HepG2 (cell line): ENCODE measurements at regions not wholly inside any gene's neighbourhood (a gene's known extent, or its start where the extent isn't known, plus 50 kb on each side); places are given as distances from the start of the nearest gene placed in this dataset.

ENCODE experiments used
- ATAC-seq: fragments of 200-7000 bp; cut with Tn5 transposase; 3 replicates; pipeline ENCODE4 v1.9.1; 2020; ENCODE audit warnings: mild to moderate bottlenecking, moderate library complexity
- BruUV-seq: library from RNA; stranded (reverse); fragments of 400-500 nt; replicated peaks from 2 replicates; lab custom pipeline; 2021; lab: Mats Ljungman, UMichigan
- CTCF ChIA-PET: fragments of 300-600 bp; formaldehyde crosslinking; extraction: SDS; loops from one replicate; lab custom pipeline; 2021; ENCODE audit warnings: low total read pairs, inconsistent platforms, low intra/inter-chr PET ratio; lab: Yijun Ruan, JAX
- POLR2A ChIA-PET: fragments of 350-600 bp; sonication (Branson Sonifier 250); formaldehyde crosslinking; loops from one replicate; lab custom pipeline; 2020; ENCODE audit warnings: antibody characterized with exemption, inconsistent platforms; lab: Yijun Ruan, JAX
- DNase-seq: peaks from one replicate; pipeline ENCODE4 v3.0.0-alpha.2; 2015; ENCODE audit warnings: low spot score
- FAIRE-seq: peaks from 3 replicates; lab custom pipeline; 2011; peaks lifted over from hg19 to GRCh38; lab: Jason Lieb, UNC
- H2AFZ ChIP-seq: one replicate; pipeline ENCODE4 v1.6.1; 2011; ENCODE audit warnings: low read length, inconsistent platforms
- H3K27ac ChIP-seq: fragments of 300-600 bp; 3 replicates; pipeline ENCODE4 v1.8.0; 2011; ENCODE audit warnings: mixed run types, mild to moderate bottlenecking, mixed read lengths, low read length, inconsistent platforms; ENCODE audit not compliant: insufficient read depth; ENCODE audit errors: extremely low read length
- H3K27me3 ChIP-seq, 2 experiments: fragments of 200-600 bp in 1 of 2; 2 replicates in 1 of 2; 3 replicates in 1 of 2; pipeline versions ENCODE4 v1.6.0 to v1.8.0; 2011; ENCODE audit warnings: low read length in 2 of 2, mild to moderate bottlenecking in 2 of 2, moderate library complexity in 2 of 2, inconsistent platforms in 1 of 2; ENCODE audit not compliant: insufficient read depth in 2 of 2, control insufficient read depth in 1 of 2
- H3K36me3 ChIP-seq, 2 experiments: fragments of 200-600 bp in 1 of 2; replicated peaks in 1 of 2; 2 replicates in 1 of 2; 3 replicates in 1 of 2; pipeline versions ENCODE4 v1.5.1 to v1.8.0; 2011; ENCODE audit warnings: low read length in 2 of 2, inconsistent platforms in 1 of 2; ENCODE audit not compliant: insufficient read depth in 2 of 2, control insufficient read depth in 1 of 2
- H3K4me1 ChIP-seq: 2 replicates; pipeline ENCODE4 v1.5.1; 2012; ENCODE audit warnings: low read length, inconsistent platforms; ENCODE audit not compliant: insufficient read depth
- H3K4me2 ChIP-seq: 2 replicates; pipeline ENCODE4 v1.6.0; 2011; ENCODE audit warnings: low read depth, low read length, inconsistent platforms
- H3K4me3 ChIP-seq, 3 experiments: fragments of 200-600 bp in 1 of 3; sonication (generic), shearing (Covaris generic) in 1 of 3; replicated peaks in 1 of 3; 2 replicates each; pipeline ENCODE4 v1.5.1; 2011 to 2016; ENCODE audit warnings: low read length in 3 of 3, inconsistent platforms in 2 of 3, low read depth in 2 of 3, mild to moderate bottlenecking in 2 of 3, control low read depth in 1 of 3, mixed read lengths in 1 of 3; ENCODE audit not compliant: insufficient read depth in 1 of 3
- H3K79me2 ChIP-seq: one replicate; pipeline ENCODE4 v1.6.1; 2011; ENCODE audit warnings: low read length, inconsistent platforms; ENCODE audit not compliant: insufficient read depth
- H3K9ac ChIP-seq: 2 replicates; pipeline ENCODE4 v1.6.0; 2011; ENCODE audit warnings: mild to moderate bottlenecking, low read depth, low read length, inconsistent platforms; ENCODE audit not compliant: insufficient read depth
- H3K9me3 ChIP-seq: 2 replicates; pipeline ENCODE4 v1.5.1; 2012; ENCODE audit warnings: mild to moderate bottlenecking, low read length
- H4K20me1 ChIP-seq: 2 replicates; pipeline ENCODE4 v1.6.0; 2011; ENCODE audit warnings: inconsistent platforms, mild to moderate bottlenecking, low read length, moderate library complexity; ENCODE audit not compliant: insufficient read depth
- AHR ChIP-seq: IDR thresholded peaks from 2 replicates; pipeline ENCODE4 v1.6.1; 2018; ENCODE audit warnings: missing genetic modification reagents, missing compliant biosample characterization
- ATF7 ChIP-seq, 2 experiments: fragments of 450-650 bp in 1 of 2; sonication (generic) in 1 of 2; formaldehyde crosslinking in 1 of 2; IDR thresholded peaks; 2 replicates each; pipeline versions ENCODE4 v1.4.0 to v1.6.1; 2016 to 2020; ENCODE audit warnings: antibody characterized with exemption in 1 of 2, mild to moderate bottlenecking in 1 of 2, missing genetic modification reagents in 1 of 2
- BCL6 ChIP-seq: IDR thresholded peaks from 2 replicates; pipeline ENCODE4 v1.6.1; 2016; ENCODE audit warnings: missing genetic modification reagents, missing compliant biosample characterization
- CCDC6 ChIP-seq: sonication (generic); formaldehyde crosslinking; IDR thresholded peaks from 2 replicates; pipeline ENCODE4 v1.8.1; 2022; ENCODE audit warnings: mild to moderate bottlenecking, missing genetic modification reagents, moderate library complexity
- CREB1 ChIP-seq, 2 experiments: fragments of 450-650 bp in 1 of 2; IDR thresholded peaks; 2 replicates each; pipeline ENCODE4 v1.6.1; 2016 to 2017; ENCODE audit warnings: control low read depth in 1 of 2, mild to moderate bottlenecking in 1 of 2, missing compliant biosample characterization in 1 of 2, missing genetic modification characterization in 1 of 2
- DNMT1 ChIP-seq: sonication (generic); formaldehyde crosslinking; IDR thresholded peaks from 2 replicates; pipeline ENCODE4 v1.5.1; 2020; ENCODE audit warnings: mild to moderate bottlenecking, missing genetic modification reagents
- FOXA1 ChIP-seq, 2 experiments: fragments of 450-650 bp in 1 of 2; sonication (generic) in 1 of 2; formaldehyde crosslinking in 1 of 2; IDR thresholded peaks; 2 replicates each; pipeline versions ENCODE4 v1.4.0 to v1.6.1; 2016 to 2020; ENCODE audit warnings: missing genetic modification reagents in 1 of 2
- KAT8 ChIP-seq: IDR thresholded peaks from 2 replicates; pipeline ENCODE4 v1.6.1; 2016; ENCODE audit warnings: missing genetic modification reagents, missing compliant biosample characterization
- MIXL1 ChIP-seq: IDR thresholded peaks from 2 replicates; pipeline ENCODE4 v1.6.1; 2016
- NFYC ChIP-seq: IDR thresholded peaks from 2 replicates; pipeline ENCODE4 v1.6.1; 2016; ENCODE audit warnings: missing genetic modification reagents, missing compliant biosample characterization
- NR2F6 ChIP-seq, 2 experiments: IDR thresholded peaks; 2 replicates each; pipeline ENCODE4 v1.6.1; 2016; ENCODE audit warnings: antibody characterized with exemption in 1 of 2, mild to moderate bottlenecking in 1 of 2
- RAD21 ChIP-seq: fragments of 450-650 bp; formaldehyde crosslinking; IDR thresholded peaks from 2 replicates; pipeline ENCODE4 v1.5.0; 2020; ENCODE audit warnings: mild to moderate bottlenecking
- RELA ChIP-seq: sonication (generic); formaldehyde crosslinking; IDR thresholded peaks from 2 replicates; pipeline ENCODE4 v1.4.0; 2020; ENCODE audit warnings: missing genetic modification reagents
- TEAD3 ChIP-seq: optimal IDR thresholded peaks from 2 replicates; pipeline ENCODE3; 2016; ENCODE audit warnings: borderline replicate concordance
- XBP1 ChIP-seq: sonication (generic); formaldehyde crosslinking; IDR thresholded peaks from 2 replicates; pipeline ENCODE4 v1.5.0; 2020; ENCODE audit warnings: missing genetic modification reagents
- ZNF263 ChIP-seq: sonication (generic); formaldehyde crosslinking; IDR thresholded peaks from 2 replicates; pipeline ENCODE4 v1.4.0; 2020; ENCODE audit warnings: missing genetic modification reagents
- ZNF383 ChIP-seq: sonication (generic); formaldehyde crosslinking; IDR thresholded peaks from 2 replicates; pipeline ENCODE4 v1.4.0; 2020; ENCODE audit warnings: missing genetic modification reagents, mild to moderate bottlenecking, borderline replicate concordance
- ZNF430 ChIP-seq: sonication (generic); formaldehyde crosslinking; IDR thresholded peaks from 2 replicates; pipeline ENCODE4 v1.9.0; 2021; ENCODE audit warnings: mild to moderate bottlenecking, missing genetic modification reagents
- ZNF598 ChIP-seq: sonication (generic); formaldehyde crosslinking; IDR thresholded peaks from 2 replicates; pipeline ENCODE4 v1.5.1; 2020; ENCODE audit warnings: mild to moderate bottlenecking, missing genetic modification reagents, borderline replicate concordance
- ZNF713 ChIP-seq: sonication (generic); formaldehyde crosslinking; IDR thresholded peaks from 2 replicates; pipeline ENCODE4 v1.4.0; 2020; ENCODE audit warnings: mild to moderate bottlenecking, missing genetic modification reagents
- WGBS: methylation state at CpG from one replicate; pipeline ENCODE4 v1.1.6; 2017; ENCODE audit warnings: low lambda C conversion rate; 5-methylcytosine and 5-hydroxymethylcytosine counted together
- in situ Hi-C: cut with HindIII; loops from 2 replicates; pipeline ENCODE4 v1.10.0; 2017; ENCODE audit warnings: low pct_unique_long_range_greater_than_20kb; ENCODE audit not compliant: extremely low pct_ligation_motif_present
- intact Hi-C: fragments of 100-400 bp; cut with micrococcal nuclease; formaldehyde crosslinking; loops from one replicate; pipeline ENCODE4 v1.10.0; 2022; ENCODE audit not compliant: unreplicated experiment
- TF ChIP-seq, protein P1 (sequence below): sonication (generic); formaldehyde crosslinking; IDR thresholded peaks from 2 replicates; pipeline ENCODE4 v1.5.0; 2020; ENCODE audit warnings: mild to moderate bottlenecking, missing genetic modification reagents

- FAIRE-seq (no peak), DNase-seq (no peak), ATAC-seq (no peak)
- Histone ChIP-seq H3K27me3 (no peaks in the 10 kb centered on the region), H3K4me3 (no peak overlapping the region), H3K9ac (no peak overlapping the region), H4K20me1 (no peaks in the 10 kb centered on the region), H3K27ac (no peak overlapping the region), H3K4me1 (no peaks in the 10 kb centered on the region), H3K36me3 (no peaks in the 10 kb centered on the region), H3K79me2 (no peaks in the 10 kb centered on the region), H2AFZ (no peak overlapping the region), H3K9me3 (no peaks in the 10 kb centered on the region), H3K4me2 (no peak overlapping the region)
- ChIA-PET CTCF (no interaction called here), POLR2A (no interaction called here)
- TF ChIP-seq ZNF263 (CRISPR knock-in tag) (no peak), MIXL1 (CRISPR knock-in tag) (no peak), DNMT1 (CRISPR knock-in tag) (no peak), ATF7 (IDR thresholded peaks at IDR 0.05) (peak; percentile 38; the same call in 1 of the 2 replicates), ATF7 (CRISPR knock-in tag; IDR thresholded peaks at IDR 0.05) (no peak), ZNF430 (CRISPR knock-in tag) (no peak), ZNF713 (no peak), AHR (CRISPR knock-in tag) (no peak), FOXA1 (IDR thresholded peaks at IDR 0.05) (no peak), FOXA1 (CRISPR knock-in tag; IDR thresholded peaks at IDR 0.05) (no peak)
- in situ Hi-C loops (no loop called here), intact Hi-C loops (no loop called here)
- BruUV-seq: no TSS peak
- 10% methylated on average over 5 of the region's 5 CpGs for WGBS
These were observed 445.4 kb downstream of the ANXA1 start for GRCh38 chr9:73597039-73597438.

- in situ Hi-C loops: no loop called here
- no peak overlapping the region for H3K4me3 ChIP-seq
- H3K27ac ChIP-seq: no peak overlapping the region
- no peak overlapping the region for H3K9ac ChIP-seq
- FAIRE-seq: no peak
- ATAC-seq: no peak
- ChIA-PET POLR2A (no interaction called here), CTCF (no interaction called here)
- DNase-seq: no peak
- H3K9me3 ChIP-seq: no peaks in the 10 kb centered on the region
- no peaks in the 10 kb centered on the region for H3K27me3 ChIP-seq
- BruUV-seq: no TSS peak
- WGBS: 16% methylated on average over 4 of the region's 4 CpGs
- no peak overlapping the region for H2AFZ ChIP-seq
- H3K36me3 ChIP-seq: no peaks in the 10 kb centered on the region
- H4K20me1 ChIP-seq: no peaks in the 10 kb centered on the region
- H3K4me1 ChIP-seq: no peaks in the 10 kb centered on the region
- no peaks in the 10 kb centered on the region for H3K79me2 ChIP-seq
- no peak overlapping the region for H3K4me2 ChIP-seq
- intact Hi-C loops: no loop called here
- TF ChIP-seq TEAD3 (CRISPR knock-in tag): no peak
- TF ChIP-seq ZNF598: no peak
- TF ChIP-seq ZNF383 (CRISPR knock-in tag): no peak
- TF ChIP-seq RAD21 (CRISPR knock-in tag): no peak
- no peak for TF ChIP-seq CCDC6 (CRISPR knock-in tag)
- TF ChIP-seq CREB1 (IDR thresholded peaks at IDR 0.05): no peak
- TF ChIP-seq CREB1 (CRISPR knock-in tag; IDR thresholded peaks at IDR 0.05): no peak
- no peak for TF ChIP-seq XBP1 (CRISPR knock-in tag)
- TF ChIP-seq ZNF713: no peak
- TF ChIP-seq BCL6 (CRISPR knock-in tag): no peak
- no peak for TF ChIP-seq NR2F6 (IDR thresholded peaks at IDR 0.05)
- TF ChIP-seq NR2F6 (CRISPR knock-in tag; IDR thresholded peaks at IDR 0.05): no peak
- no peak for TF ChIP-seq RELA (CRISPR knock-in tag)
- no peak for TF ChIP-seq NFYC (CRISPR knock-in tag)
- TF ChIP-seq, protein P1, sequence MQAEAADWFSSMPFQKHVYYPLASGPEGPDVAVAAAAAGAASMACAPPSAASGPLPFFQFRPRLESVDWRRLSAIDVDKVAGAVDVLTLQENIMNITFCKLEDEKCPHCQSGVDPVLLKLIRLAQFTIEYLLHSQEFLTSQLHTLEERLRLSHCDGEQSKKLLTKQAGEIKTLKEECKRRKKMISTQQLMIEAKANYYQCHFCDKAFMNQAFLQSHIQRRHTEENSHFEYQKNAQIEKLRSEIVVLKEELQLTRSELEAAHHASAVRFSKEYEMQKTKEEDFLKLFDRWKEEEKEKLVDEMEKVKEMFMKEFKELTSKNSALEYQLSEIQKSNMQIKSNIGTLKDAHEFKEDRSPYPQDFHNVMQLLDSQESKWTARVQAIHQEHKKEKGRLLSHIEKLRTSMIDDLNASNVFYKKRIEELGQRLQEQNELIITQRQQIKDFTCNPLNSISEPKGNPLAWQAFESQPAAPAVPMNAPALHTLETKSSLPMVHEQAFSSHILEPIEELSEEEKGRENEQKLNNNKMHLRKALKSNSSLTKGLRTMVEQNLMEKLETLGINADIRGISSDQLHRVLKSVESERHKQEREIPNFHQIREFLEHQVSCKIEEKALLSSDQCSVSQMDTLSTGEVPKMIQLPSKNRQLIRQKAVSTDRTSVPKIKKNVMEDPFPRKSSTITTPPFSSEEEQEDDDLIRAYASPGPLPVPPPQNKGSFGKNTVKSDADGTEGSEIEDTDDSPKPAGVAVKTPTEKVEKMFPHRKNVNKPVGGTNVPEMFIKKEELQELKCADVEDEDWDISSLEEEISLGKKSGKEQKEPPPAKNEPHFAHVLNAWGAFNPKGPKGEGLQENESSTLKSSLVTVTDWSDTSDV (CRISPR knock-in tag): no peak
- no peak for TF ChIP-seq KAT8 (CRISPR knock-in tag)
These were observed 446.1 kb downstream of the ANXA1 start for GRCh38 chr9:73597771-73598170.
